H9 (cell line): ENCODE measurements at regions not wholly inside any gene's neighbourhood (a gene's known extent, or its start where the extent isn't known, plus 50 kb on each side); places are given as distances from the start of the nearest gene placed in this dataset.

Experiments used
- DNase-seq: peaks from one replicate; pipeline ENCODE4 v3.0.0-alpha.2; 2017
- H2AFZ ChIP-seq: one replicate; pipeline ENCODE4 v1.6.1; 2013; ENCODE audit warnings: mild to moderate bottlenecking, low read length, control low read depth, moderate library complexity
- H2AK5ac ChIP-seq: 2 replicates; pipeline ENCODE4 v1.6.1; 2013; ENCODE audit warnings: low read length, control low read depth, mixed read lengths; ENCODE audit not compliant: insufficient read length
- H2BK120ac ChIP-seq: one replicate; pipeline ENCODE4 v1.6.1; 2013; ENCODE audit warnings: low read depth, mild to moderate bottlenecking, low read length, control low read depth, inconsistent platforms; ENCODE audit not compliant: poor library complexity, severe bottlenecking
- H2BK12ac ChIP-seq: 2 replicates; pipeline ENCODE4 v1.6.1; 2013; ENCODE audit warnings: low read length, control low read depth, mixed read lengths, low read depth; ENCODE audit not compliant: insufficient read length
- H2BK15ac ChIP-seq: 2 replicates; pipeline ENCODE4 v1.6.1; 2013; ENCODE audit warnings: low read depth, low read length, control low read depth
- H2BK20ac ChIP-seq: one replicate; pipeline ENCODE4 v1.6.1; 2013; ENCODE audit warnings: low read depth, mild to moderate bottlenecking, low read length, control low read depth, inconsistent platforms; ENCODE audit not compliant: poor library complexity, severe bottlenecking
- H2BK5ac ChIP-seq: 2 replicates; pipeline ENCODE4 v1.6.1; 2013; ENCODE audit warnings: low read length, control low read depth, mixed read lengths; ENCODE audit not compliant: insufficient read length
- H3K14ac ChIP-seq: 2 replicates; pipeline ENCODE4 v1.6.1; 2013; ENCODE audit warnings: low read length, control low read depth; ENCODE audit not compliant: insufficient read depth
- H3K18ac ChIP-seq: 2 replicates; pipeline ENCODE4 v1.6.1; 2013; ENCODE audit warnings: low read depth, mild to moderate bottlenecking, mixed read lengths, low read length, control low read depth; ENCODE audit not compliant: insufficient read length
- H3K23ac ChIP-seq: 2 replicates; pipeline ENCODE4 v1.6.1; 2013; ENCODE audit warnings: low read length, control low read depth, mixed read lengths, low read depth; ENCODE audit not compliant: insufficient read length
- H3K23me2 ChIP-seq: 2 replicates; pipeline ENCODE4 v1.6.1; 2013; ENCODE audit warnings: low read depth, mild to moderate bottlenecking, mixed read lengths, low read length, control low read depth; ENCODE audit not compliant: insufficient read length, poor library complexity, severe bottlenecking
- H3K27ac ChIP-seq: 2 replicates; pipeline ENCODE4 v1.5.1; 2013; ENCODE audit warnings: low read length, control low read depth, mixed read lengths, low read depth; ENCODE audit not compliant: insufficient read length
- H3K27me3 ChIP-seq: 2 replicates; pipeline ENCODE4 v1.6.1; 2013; ENCODE audit warnings: low read length, control low read depth, inconsistent platforms; ENCODE audit not compliant: insufficient read depth
- H3K4ac ChIP-seq: 2 replicates; pipeline ENCODE4 v1.6.1; 2013; ENCODE audit warnings: low read depth, mild to moderate bottlenecking, control low read depth, inconsistent platforms, low read length, moderate library complexity
- H3K4me1 ChIP-seq: 2 replicates; pipeline ENCODE4 v1.6.1; 2013; ENCODE audit warnings: low read length, control low read depth, inconsistent platforms; ENCODE audit not compliant: insufficient read depth
- H3K4me2 ChIP-seq: 2 replicates; pipeline ENCODE4 v1.6.1; 2013; ENCODE audit warnings: low read length, control low read depth, mixed read lengths; ENCODE audit not compliant: insufficient read length, insufficient read depth
- H3K56ac ChIP-seq: 2 replicates; pipeline ENCODE4 v1.6.1; 2013; ENCODE audit warnings: low read depth, mild to moderate bottlenecking, mixed read lengths, low read length, control low read depth; ENCODE audit not compliant: insufficient read length
- H3K79me1 ChIP-seq: 2 replicates; pipeline ENCODE4 v1.6.1; 2013; ENCODE audit warnings: low read depth, mild to moderate bottlenecking, moderate library complexity, low read length, control low read depth, inconsistent platforms; ENCODE audit not compliant: insufficient read depth, poor library complexity, severe bottlenecking
- H3K79me2 ChIP-seq: 2 replicates; pipeline ENCODE4 v1.6.1; 2013; ENCODE audit warnings: low read length, control low read depth, inconsistent platforms; ENCODE audit not compliant: insufficient read depth
- H3K9ac ChIP-seq: 2 replicates; pipeline ENCODE4 v1.6.1; 2013; ENCODE audit warnings: low read length, control low read depth, mixed read lengths; ENCODE audit not compliant: insufficient read length; ENCODE audit errors: extremely low read depth
- H3K9me3 ChIP-seq: one replicate; pipeline ENCODE4 v1.6.1; 2013; ENCODE audit warnings: low read depth, low read length, inconsistent platforms; ENCODE audit not compliant: control insufficient read depth
- H3T11ph ChIP-seq: one replicate; pipeline ENCODE4 v1.6.1; 2013; ENCODE audit warnings: mild to moderate bottlenecking, low read length, control low read depth, inconsistent platforms
- H4K20me1 ChIP-seq: one replicate; pipeline ENCODE4 v1.6.1; 2013; ENCODE audit not compliant: control insufficient read depth, insufficient read length, insufficient read depth
- H4K5ac ChIP-seq: 2 replicates; pipeline ENCODE4 v1.6.1; 2013; ENCODE audit warnings: low read depth, mild to moderate bottlenecking, mixed read lengths, low read length, control low read depth; ENCODE audit not compliant: insufficient read length
- H4K8ac ChIP-seq: replicated peaks from 2 replicates; pipeline ENCODE4 v1.6.1; 2013; ENCODE audit warnings: low read length, control low read depth, mixed read lengths, low read depth; ENCODE audit not compliant: insufficient read length
- H4K91ac ChIP-seq: 2 replicates; pipeline ENCODE4 v1.6.1; 2013; ENCODE audit warnings: low read depth, mild to moderate bottlenecking, moderate library complexity, mixed read lengths, low read length, control low read depth; ENCODE audit not compliant: insufficient read length
- H3K27ac Mint-ChIP-seq, 3 experiments: 2 replicates in 2 of 3; 3 replicates in 1 of 3; pipeline ENCODE4 v1.8.0; 2020 to 2021; ENCODE audit warnings: mixed read lengths in 3 of 3, mild to moderate bottlenecking in 1 of 3, moderate library complexity in 1 of 3
- H3K27me3 Mint-ChIP-seq: 2 replicates; pipeline ENCODE4 v1.8.0; 2021; ENCODE audit warnings: low read depth, mild to moderate bottlenecking, moderate library complexity, mixed read lengths
- H3K36me3 Mint-ChIP-seq, 3 experiments: 2 replicates in 2 of 3; 3 replicates in 1 of 3; pipeline ENCODE4 v1.8.0; 2020 to 2021; ENCODE audit warnings: low read depth in 3 of 3, mixed read lengths in 3 of 3; ENCODE audit not compliant: insufficient read depth in 1 of 3
- H3K4me1 Mint-ChIP-seq, 2 experiments: 2 replicates each; pipeline ENCODE4 v1.8.0; 2020; ENCODE audit warnings: mixed read lengths in 2 of 2
- H3K4me3 Mint-ChIP-seq, 2 experiments: 2 replicates in 1 of 2; 3 replicates in 1 of 2; pipeline ENCODE4 v1.8.0; 2020 to 2021; ENCODE audit warnings: mild to moderate bottlenecking in 2 of 2, mixed read lengths in 2 of 2, moderate library complexity in 1 of 2
- H3K9me3 Mint-ChIP-seq, 2 experiments: 2 replicates in 1 of 2; 3 replicates in 1 of 2; pipeline ENCODE4 v1.8.0; 2020; ENCODE audit warnings: mild to moderate bottlenecking in 2 of 2, mixed read lengths in 2 of 2, moderate library complexity in 1 of 2
- CTCF ChIP-seq: fragments of 200-600 bp; sonication (generic); conservative IDR thresholded peaks from 3 replicates; pipeline ENCODE4 v1.8.0; 2021; ENCODE audit warnings: antibody characterized with exemption, mild to moderate bottlenecking
- WGBS: extraction: QIAGEN DNeasy Blood & Tissue Kit; methylation state at CpG from one replicate; pipeline ENCODE4 v1.1.7; 2013; ENCODE audit warnings: missing lambda C conversion rate, low lambda C conversion rate, mixed read lengths; ENCODE audit not compliant: insufficient read length; ENCODE audit errors: extremely low coverage; 5-methylcytosine and 5-hydroxymethylcytosine counted together

DNA sequence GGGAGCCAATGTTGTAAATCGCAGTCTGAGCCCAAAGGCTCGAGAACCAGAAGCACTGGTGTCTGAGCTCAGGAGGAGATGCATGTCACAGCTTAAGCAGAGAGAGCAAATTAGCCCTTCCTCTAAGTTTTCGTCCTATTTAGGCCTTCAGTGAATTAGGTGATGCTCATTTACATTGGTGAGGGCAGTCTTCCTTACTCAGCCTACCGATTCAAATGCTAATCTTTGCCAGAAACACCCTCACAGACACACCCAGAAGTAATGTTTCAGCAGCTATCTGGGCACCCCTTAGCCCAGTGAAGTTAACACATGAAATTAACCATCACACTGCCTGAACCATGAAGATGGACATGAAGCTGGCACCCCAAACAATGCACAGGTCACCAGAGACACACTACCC is 385.1 kb downstream of the STK39 start:
- no peak overlapping the region for H3K9ac ChIP-seq
- H4K91ac ChIP-seq = no peak overlapping the region
- no peaks in the 10 kb centered on the region for H3K79me1 ChIP-seq
- no peak overlapping the region for H3K23ac ChIP-seq
- no peak overlapping the region for H3K4ac ChIP-seq
- no peak overlapping the region for H3K4me2 ChIP-seq
- no peaks in the 10 kb centered on the region for H4K20me1 ChIP-seq
- H3K9me3 Mint-ChIP-seq = peaks cover 25 to 26% of the 10 kb centered on the region in 2 experiments
- H3K4me1 Mint-ChIP-seq = peaks cover 42 to 55% of the 10 kb centered on the region in 2 experiments
- peaks cover 22 to 44% (median 36%) of the 10 kb centered on the region in 3 experiments for H3K36me3 Mint-ChIP-seq
- whole genome bisulfite sequencing = no CpG with 5 or more reads among the region's 4 CpGs
- H2BK5ac ChIP-seq = no peak overlapping the region
- H3K4me1 ChIP-seq = peaks cover 5% of the 10 kb centered on the region; the same call in 1 of the 2 replicates
- H3K79me2 ChIP-seq = no peaks in the 10 kb centered on the region
- no peak overlapping the region for H4K5ac ChIP-seq
- no peak overlapping the region for H2BK12ac ChIP-seq
- no peak overlapping the region for H3K18ac ChIP-seq
- no peak overlapping the region for H2BK120ac ChIP-seq
- no peak overlapping the region for H2BK15ac ChIP-seq
- no peak overlapping the region for H3K14ac ChIP-seq
- H3K27ac Mint-ChIP-seq = peak overlapping the region; percentile 94 to 99 (median 98); a peak in 6 of 7 replicates
- TF ChIP-seq CTCF = no peak
- DNase-seq = no peak
- no peak overlapping the region for H3K4me3 Mint-ChIP-seq
- H3K9me3 ChIP-seq = peaks cover 5% of the 10 kb centered on the region
- no peaks in the 10 kb centered on the region for H3K27me3 ChIP-seq
- peak overlapping the region; percentile 26 for H2AK5ac ChIP-seq
- no peak overlapping the region for H2BK20ac ChIP-seq
- no peak overlapping the region for H3K56ac ChIP-seq
- no peaks in the 10 kb centered on the region for H3K27me3 Mint-ChIP-seq
- H3K27ac ChIP-seq = peak overlapping the region; percentile 86
- no peak overlapping the region for H4K8ac ChIP-seq
- no peak overlapping the region for H2AFZ ChIP-seq
- no peak overlapping the region for H3T11ph ChIP-seq
- no peaks in the 10 kb centered on the region for H3K23me2 ChIP-seq
